NCI-H748 (cell line): ENCODE measurements at regions not wholly inside any gene's neighbourhood (a gene's known extent, or its start where the extent isn't known, plus 50 kb on each side); places are given as distances from the start of the nearest gene placed in this dataset.
"Not testable (repeated sequence)": the region's sequence is repeated elsewhere in the genome, so short reads cannot be mapped to it uniquely, and the experiment has no call there.

ENCODE experiments used
- DNase-seq: peaks from one replicate; lab custom pipeline; 2025; ENCODE audit not compliant: unreplicated experiment; lab: John Stamatoyannopoulos, UW

DNA sequence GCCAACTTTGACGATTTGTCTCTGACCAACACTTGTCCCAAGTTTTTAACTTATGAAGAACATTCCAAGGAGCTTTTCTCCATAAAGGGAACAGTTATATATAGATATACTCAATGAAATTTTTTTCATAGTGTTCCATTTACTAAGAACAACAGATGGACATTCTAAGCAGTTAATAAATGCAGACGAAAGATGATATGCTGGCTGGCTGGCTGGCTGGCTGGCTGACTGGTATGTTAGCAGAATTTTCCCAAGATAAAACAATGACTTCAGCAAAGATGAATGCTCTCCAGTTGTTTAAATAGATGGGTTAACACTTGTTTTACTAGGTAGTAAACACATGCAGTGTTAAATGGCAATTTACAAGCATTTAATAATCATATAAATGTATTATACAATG, 62.2 kb downstream of the SPANXN3 start:
- DNase-seq, result peak; percentile 30

DNA sequence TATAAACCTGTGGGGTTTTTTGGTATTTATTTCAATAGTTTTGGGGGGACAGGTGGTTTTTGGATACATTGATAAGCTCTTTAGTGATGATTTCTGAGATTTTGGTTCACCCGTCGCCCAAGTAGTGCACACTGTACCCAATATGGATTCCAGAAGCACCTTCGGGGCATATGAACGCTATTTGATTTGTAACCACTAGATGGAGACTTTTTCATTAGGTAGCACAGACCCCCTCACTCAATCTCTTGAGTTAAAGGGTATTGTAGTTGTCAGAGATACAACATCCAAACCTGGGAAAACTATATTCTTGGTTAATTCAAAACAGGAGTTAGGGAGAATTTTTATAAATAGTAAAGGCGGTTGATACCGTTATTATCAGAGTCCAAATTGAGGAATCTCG, 79.8 kb downstream of the SPANXN3 start:
- peak; percentile 65 for DNase-seq

DNA sequence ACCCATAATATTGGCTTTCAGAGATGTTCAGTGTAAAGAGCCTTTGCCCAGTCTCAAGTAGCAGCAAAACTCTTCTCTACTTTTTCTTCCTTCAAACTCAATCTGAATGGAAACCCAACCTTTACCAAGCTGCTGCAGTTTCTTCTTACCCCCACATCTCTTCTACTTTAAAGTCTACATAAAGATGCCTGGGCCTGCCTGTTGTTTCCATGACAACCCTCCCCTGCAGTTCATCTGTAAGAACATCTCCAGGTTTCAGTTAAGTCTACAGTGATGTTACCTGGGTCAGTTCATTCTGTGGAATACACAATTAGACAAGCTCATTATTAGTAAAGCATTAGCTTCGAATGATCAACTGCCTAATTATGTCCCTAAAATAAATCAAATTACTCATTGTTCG, 81.4 kb downstream of the SPANXN3 start:
- peak; percentile 65 for DNase-seq

DNA sequence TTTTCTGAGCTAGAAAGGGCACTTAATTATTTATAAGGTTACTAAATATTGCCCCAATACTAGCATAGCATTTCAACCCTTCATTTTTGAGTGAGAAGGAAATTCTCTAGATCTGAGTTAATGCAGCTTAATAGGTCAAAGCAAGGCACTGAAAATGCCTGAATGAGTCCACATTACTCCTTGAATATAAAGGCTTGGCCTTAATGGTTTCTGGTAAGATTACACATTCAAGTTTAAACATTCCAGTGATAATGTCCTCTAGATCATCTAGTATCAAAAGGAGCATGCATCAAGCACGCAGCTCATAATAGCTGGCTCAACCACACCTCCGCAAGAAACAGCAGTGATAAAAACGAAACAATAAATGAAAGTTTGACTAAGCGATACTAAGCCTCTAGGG, 87.5 kb downstream of the SPANXN3 start:
- DNase-seq, result no peak

DNA sequence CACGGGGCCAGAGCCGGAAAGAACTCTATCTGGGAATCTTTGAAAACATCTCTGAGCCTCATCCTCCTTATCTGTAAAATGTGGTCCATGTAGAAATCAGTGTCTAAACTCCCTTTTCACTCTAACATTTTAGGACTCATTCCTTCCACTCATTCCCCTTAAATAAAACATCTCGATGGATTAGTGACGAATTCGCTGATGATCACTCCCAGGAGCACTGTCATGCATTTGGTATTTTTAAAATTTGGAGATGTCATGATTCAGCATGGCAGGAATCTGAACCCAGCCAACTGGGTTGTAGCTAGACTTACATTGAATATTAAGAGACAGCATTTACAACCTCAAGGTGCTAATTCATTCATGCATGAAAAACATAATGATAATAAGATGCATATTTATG, 88.1 kb downstream of the SPANXN3 start:
- DNase-seq, result no peak

DNA sequence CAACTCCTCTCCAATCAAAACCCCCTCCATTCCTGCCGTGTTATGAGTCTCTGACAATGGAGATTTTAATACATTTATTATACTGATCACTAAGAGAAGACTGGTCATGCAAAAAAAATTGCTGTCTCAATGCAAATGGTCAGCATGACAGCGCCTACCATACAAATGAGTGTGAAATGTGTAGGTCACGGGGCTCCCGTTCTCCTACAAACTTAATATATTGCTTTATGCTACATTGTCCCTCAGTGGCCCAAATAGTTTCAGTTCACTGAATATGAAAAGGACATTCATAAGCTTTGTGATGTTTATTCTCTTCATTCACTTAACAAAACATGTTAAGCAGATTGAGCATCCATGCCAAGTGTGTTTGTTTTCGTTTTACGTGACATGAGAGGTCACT, 116.1 kb downstream of the SPANXN3 start:
- no peak for DNase-seq

DNA sequence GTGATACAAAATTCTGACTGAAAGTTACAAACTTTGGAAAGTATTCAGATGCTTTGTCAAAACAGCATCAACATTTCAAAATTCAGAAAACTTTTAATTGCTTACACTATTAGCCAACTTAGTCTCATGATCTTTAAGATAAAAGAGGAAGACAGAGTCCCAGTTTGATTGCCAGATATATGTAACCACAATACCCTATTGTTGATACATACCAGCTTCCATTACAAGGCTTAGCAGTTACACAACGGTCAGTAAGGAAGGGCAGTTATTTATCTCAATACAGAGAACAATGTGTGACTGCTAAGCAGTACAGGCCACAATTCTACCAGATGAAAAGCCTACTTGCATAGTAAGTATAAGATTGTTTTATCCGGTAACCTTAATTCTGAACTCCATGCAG, 138.4 kb downstream of the SPANXN3 start:
- no peak for DNase-seq

DNA sequence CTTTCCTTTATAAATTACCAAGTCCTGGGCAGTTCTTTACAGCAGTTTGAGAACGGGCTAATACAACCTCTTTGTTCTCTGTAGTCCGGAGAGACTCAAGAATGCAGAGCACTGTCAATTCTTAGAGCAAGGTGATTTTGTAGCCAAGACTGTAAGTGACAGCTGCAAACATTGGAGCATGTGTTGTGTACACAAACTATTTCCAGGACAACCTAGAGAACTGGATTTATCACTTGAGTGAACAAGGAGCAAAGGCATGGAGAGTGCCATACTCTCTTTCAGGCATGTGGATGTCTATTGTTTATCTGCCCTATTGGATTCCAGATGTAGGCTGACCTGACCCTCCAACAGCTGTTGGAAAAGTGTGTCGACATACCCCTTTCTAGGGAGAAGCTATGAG, 153.9 kb downstream of the SPANXN3 start:
- DNase-seq, result peak; percentile 7

DNA sequence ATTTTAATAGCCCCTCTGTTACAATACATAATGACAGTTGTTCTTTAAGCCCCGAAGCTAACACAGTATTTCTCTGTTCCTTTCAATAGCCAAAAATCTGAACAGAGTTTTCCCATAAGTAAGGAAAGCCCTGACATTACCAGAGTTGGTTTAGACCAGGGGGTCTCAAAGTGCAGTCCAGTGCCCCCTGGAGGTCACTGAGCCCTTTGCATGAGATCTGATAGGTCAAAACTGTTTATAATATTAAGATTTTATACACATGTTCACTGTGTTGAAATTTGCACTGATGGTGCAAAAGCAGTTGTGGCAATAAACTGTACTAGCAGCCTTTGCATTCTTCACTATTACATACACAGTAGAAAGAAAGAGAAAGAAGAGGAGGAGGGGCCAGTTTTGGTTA, 177.1 kb downstream of the SPANXN3 start:
- DNase-seq, result peak; percentile 4

DNA sequence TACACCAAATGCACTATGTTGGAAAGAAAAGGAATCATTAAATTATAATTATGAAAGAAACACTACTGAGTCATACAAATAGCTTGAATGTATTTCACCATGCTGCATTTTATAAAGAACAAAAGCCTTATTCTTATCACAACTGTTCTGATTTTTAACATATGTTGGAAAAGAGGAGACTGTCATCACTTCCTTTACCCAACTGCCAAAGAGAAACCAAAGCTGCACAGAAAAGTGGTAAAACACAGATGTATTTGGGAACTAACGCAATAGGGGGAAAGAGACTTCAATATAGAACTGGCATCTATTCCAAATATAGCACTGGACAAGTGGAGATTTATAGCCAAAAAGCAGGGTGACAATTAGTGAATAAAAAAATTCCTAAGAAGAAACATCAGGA, 181.0 kb downstream of the SPANXN3 start:
- no peak for DNase-seq

DNA sequence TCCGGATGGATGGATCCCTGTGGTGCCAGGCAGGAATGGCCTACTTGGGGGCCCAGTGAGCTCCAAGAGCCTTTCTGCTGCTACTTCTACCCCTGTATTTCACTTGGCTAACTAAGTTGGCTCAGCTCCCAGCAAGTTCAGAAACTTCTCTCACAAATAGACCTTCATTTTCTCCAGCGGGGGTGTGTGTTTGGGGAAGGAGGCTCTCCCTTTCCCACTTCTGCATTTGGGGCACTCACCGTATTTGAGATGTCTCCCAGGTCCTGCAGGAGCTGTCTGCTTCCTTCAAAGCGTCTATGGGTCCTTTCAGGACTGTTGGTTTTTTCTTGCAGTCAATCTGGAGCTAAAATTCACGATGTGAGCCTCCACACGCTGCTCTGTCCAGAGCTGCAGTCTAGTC, 197.7 kb downstream of the SPANXN3 start:
- DNase-seq, result no peak

DNA sequence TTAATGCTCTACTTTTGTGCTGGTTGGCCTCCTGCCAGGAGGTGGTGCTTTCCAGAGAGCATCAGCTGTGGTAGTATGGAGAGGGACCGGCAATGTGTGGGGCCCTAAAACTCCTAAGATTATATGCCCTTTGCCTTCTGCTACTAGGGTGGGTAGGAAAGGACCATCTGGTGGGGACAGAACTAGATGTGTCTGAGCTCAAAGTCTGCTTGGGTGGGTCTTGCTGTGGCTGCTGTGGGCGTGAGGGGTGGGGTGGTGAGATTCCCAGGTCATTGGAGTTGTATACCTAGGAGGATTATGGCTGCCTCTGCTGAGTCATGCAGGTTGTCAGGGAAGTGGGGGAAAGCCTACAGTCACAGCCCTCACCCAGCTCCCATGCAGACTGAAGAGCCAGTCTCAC, 198.4 kb downstream of the SPANXN3 start:
- DNase-seq, result not testable (repeated sequence)

DNA sequence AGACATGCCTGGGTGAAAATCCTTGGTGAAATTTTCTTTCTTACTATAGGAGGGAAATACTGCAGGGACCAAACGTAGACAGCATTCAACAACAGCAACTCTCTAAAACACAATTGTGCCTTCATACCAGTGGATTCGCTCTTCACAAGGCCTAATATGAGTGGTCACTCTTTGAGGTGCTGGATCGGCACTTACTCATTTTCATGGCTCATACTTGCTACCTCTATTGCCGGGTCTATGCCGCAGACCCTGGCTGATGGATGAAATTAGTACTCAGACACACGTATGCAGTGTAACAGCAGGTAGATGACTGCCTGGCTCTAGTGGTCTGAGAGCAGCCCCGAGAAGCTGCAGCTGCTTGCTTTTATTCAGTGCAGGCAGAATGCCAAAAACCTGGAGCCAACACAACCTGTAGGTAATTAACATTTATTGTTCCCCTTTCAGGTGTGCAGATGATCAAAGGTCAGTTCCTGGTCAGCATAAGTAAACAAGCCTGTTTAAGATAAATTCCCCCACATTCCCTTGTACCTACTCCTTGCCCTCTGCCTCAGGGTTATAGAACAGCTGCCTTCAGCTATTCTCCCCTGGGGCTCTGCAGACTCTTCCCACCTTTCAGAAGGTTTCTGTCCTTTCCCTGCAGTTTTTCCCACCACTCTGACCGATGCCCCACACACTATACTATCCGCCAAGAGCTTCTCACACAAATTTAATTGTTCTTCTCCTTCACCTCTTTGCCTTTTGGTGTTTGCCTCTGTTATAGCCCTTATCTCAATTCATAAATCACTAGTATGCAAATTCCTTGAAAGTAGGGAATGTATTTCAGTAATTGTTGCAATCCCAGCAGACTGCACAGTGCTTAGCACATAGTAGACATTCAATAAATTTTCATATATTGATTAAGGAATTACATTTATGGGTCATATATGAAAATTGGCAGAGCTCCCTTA, 210.0 kb downstream of the SPANXN3 start:
- peak; percentile 94 for DNase-seq

DNA sequence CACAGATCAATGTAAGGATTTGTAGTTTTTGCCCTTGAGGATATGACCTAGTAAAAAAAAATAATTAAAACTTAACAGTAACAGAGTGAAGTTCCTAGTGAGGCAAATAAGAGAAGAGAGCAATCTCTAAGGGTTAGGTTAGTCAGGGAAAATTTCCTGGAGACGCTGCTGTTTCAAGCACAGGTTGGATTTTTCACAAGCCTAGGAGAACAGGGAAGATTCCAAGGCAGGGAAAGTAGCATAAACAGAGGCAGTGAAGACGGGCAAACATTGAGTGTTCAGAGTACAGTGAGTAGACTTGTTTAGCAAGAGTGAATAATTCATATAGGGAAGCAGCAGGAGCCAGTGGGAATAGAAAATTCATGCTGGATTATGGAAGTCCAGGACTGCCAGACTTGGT, 212.8 kb downstream of the SPANXN3 start:
- no peak for DNase-seq

DNA sequence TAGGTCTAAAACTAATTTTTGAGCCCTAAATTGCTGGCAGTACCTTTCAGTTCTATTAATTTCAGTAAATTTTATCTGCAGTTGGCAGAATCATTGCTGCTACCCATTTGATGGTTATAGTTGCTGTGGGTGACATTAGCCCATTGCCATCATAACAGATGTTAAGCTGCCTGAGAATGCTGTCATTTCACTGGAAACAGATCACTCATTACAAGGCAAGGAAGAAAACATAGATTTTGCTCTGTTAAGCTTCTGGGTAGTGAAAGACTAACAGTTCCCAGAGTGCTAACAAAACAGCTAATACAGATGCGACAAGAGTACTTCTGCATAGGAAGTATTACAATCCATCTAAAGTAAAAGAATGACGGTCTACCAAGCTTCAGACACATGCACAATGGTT, 213.2 kb downstream of the SPANXN3 start:
- DNase-seq, result no peak

DNA sequence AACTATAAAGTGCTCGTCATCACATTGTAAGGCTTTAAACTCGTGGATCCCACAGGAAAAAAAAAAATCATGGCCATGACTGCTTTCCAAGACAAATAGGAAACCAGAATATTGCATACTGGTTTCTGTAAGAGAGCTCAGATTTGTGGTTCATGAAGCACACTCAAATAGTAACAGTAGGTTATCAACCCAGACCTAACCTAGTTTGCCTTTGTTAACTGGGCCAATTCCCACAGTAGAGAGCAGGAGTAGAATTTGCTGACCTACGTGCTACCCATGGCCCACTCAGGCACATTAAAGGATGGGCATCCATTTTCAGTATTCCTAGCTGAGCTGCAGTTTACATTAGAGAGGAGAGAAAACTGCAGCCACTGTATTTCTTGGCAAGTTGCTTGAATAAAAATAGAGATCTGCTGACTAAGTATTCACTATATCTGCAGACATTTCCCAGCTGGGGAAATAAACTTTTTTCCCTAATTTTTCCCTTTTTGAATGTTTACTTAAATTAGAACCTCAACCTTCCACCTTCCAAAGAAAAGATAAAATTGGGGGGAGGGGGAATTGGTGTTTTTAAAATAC, 218.5 kb downstream of the SPANXN3 start:
- no peak for DNase-seq

DNA sequence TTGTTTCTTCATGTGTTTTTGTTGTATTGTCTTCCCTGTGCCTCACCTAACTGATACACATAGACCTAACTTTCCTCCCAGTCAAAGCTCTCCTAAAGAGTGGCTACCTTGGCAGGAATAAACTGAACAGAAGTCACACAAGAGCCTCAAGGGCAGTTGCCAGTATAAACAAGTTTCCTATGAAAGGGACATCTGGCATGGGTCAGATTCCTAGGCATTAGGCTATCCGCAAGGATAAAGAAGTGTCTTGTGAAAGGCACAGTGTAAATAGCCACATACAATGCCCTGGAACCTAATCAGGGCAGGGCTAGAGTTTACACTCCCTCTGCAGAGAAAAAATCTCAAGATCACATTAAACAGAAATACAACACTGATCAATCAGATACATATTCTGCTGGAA, 220.8 kb downstream of the SPANXN3 start:
- peak; percentile 88 for DNase-seq

DNA sequence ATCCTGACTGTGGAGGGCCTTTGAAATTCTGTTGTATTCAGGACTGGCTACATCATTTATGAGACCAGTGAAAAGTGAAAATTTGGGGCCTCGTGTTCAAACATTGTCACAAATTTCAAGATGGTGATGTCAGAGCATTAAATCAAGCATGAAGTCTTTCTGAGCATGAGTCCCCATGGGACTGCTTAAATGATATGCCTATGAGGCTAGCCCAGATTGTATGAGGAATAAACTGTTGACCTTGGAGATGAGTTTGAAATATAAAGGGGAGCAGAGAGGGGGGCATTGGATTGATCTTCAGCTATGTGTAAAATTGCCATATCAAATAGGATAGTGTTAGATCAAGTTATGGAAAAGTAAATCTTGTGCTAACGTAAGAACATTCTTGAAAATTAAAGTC, 230.0 kb downstream of the SPANXN3 start:
- DNase-seq, result no peak

DNA sequence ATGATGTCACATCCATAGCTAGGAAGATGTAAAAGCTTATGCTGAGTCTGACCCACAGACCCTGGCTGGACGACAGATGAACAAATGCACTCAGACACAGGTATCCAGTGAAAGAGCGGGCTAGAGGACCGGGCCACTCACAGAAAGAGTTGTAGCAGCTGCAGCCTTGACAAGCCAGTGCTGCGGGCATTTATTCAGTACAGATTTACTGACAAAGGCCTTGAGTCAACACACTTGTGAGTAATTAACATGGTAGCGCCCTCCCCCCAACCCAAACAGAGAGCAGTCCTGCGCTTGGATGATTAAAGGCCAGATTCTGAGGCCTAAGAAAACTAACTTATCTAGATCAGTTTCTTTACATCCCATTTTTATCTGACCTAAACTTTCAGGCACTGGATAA, 244.6 kb downstream of the SPANXN4 start:
- no peak for DNase-seq

DNA sequence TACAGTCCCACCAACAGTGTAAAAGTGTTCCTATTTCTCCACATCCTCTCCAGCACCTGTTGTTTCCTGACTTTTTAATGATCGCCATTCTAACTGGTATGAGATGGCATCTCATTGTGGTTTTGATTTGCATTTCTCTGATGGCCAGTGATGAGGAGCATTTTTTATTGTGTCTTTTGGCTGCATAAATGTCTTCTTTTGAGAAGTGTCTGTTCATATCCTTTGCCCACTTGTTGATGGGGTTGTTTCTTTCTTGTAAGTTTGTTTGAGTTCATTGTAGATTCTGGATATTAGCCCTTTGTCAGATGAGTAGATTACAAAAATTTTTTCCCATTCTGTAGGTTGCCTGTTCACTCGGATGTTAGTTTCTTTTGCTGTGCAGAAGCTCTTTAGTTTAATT, 218.9 kb downstream of the SPANXN4 start:
- DNase-seq, result not testable (repeated sequence)

DNA sequence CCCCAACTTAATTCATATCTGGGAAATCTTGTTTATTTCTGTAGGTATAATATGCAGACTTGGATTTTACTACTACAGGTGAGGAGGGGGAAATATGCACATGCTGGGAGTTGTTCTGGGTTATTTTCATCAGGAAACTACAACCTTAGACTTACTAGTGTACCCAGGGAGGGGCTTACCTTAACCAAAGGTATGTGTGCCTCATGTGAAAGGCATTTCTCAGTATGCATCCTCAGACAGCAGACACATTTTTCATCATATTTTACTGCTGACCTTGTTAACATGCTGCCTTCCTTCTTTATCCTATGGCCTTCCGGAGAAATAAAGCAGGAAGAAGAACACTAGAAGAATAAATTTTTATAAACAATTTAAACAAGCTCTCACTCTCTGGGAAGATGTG, 214.9 kb downstream of the SPANXN4 start:
- DNase-seq, result no peak

DNA sequence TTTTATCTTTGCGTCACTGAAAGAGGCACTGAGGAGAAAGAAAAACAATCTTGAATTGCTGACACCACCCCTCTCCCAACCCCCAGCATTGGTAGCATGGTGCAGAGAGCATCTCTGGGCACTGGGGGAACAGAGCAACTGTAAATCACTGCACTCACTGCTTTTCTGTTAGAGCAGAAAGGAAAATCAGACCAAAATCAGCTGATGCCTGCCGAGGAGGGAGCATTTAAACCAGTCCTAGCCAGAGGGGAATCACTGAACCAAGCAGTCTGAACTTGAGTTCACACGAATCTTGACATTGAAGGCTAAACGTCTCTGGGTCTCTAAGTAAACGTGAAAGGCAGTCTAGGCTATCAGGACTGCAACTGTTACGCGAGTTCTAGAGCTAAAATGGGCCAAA, 205.8 kb downstream of the SPANXN4 start:
- DNase-seq, result no peak

DNA sequence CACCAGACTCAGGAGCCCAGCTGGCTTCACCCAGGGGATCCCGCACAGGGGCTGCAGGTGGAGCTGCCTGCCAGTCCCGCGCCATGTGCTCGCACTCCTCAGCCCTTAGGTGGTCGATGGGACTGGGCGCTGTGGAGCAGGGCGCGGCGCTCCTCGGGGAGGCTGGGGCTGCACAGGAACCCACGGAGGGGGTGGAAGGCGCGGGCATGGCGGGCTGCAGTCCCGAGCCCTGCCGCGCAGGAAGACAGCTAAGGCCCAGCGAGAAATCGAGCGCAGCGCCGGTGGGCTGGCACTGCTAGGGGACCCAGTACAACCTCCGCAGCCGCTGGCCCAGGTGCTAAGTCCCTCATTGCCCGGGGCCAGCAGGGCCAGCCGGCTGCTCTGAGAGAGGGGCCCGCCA, 202.9 kb downstream of the SPANXN4 start:
- not testable (repeated sequence) for DNase-seq
